ENCODE measurements at regions not wholly inside any gene's neighbourhood (a gene's known extent, or its start where the extent isn't known, plus 50 kb on each side); places are given as distances from the start of the nearest gene placed in this dataset.
"Not testable (repeated sequence)": the region's sequence is repeated elsewhere in the genome, so short reads cannot be mapped to it uniquely, and the experiment has no call there.

- no peak for FAIRE-seq
- no peak for DNase-seq (ENCODE audit: low spot score)
Observed at GRCh38 chr10:3976718-3977117, 191.7 kb upstream of the KLF6 start.

DNA sequence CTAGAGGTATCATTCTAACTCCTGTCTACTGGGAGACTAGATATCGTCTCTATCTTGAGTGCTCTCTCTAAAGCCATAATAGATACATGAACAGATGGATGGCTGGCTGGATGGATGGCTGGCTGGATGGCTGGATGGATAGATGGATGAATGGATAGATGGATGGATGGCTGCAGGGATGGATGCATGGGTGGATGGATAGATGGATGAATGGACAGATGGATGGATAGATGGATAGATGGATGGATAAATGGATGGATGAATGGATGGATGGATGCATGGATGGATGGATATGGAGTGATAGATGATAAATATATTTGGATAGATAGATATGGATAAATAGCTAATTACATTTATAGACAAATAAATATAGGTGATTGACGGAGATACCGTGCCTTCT, 191.2 kb upstream of the KLF6 start:
- DNase-seq (ENCODE audit: low spot score): no peak
- no peak for FAIRE-seq

- DNase-seq (ENCODE audit: low spot score): no peak
- FAIRE-seq: no peak
Observed at GRCh38 chr10:3975016-3975415, 190.0 kb upstream of the KLF6 start.

- DNase-seq (ENCODE audit: low spot score) (no peak), FAIRE-seq (no peak)
Observed at GRCh38 chr10:3972460-3973301, 187.7 kb upstream of the KLF6 start.

GRCh38 chr10:3971713-3972112, 186.7 kb upstream of the KLF6 start:
- FAIRE-seq: no peak
- no peak for DNase-seq (ENCODE audit: low spot score)

GRCh38 chr10:3969876-3970666, 185.1 kb upstream of the KLF6 start:
- no peak for FAIRE-seq
- DNase-seq (ENCODE audit: low spot score): no peak

- no peak for FAIRE-seq
- no peak for DNase-seq (ENCODE audit: low spot score)
Observed at GRCh38 chr10:3968727-3969126, 183.7 kb upstream of the KLF6 start.

DNA sequence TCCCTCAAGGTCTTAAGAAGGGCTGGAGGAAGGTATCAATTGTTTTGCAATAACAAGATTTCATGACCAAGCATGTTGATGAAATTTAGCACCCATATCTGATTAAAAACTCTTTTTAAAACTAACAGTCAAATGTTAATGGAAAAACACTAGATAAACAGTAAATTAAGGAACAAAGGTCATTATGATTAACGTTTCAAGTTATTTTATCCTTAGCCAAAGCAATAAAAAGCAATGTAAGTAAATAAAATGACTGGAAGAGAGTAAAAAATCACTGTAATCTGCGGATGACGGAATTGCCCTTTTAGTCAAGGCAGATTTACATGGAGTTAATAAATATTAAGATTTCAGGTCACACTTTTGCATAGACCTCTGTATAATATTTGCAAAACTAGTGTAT, 179.5 kb upstream of the KLF6 start:
- no peak for DNase-seq (ENCODE audit: low spot score)
- no peak for FAIRE-seq

GRCh38 chr10:3963191-3963673, 178.2 kb upstream of the KLF6 start:
- FAIRE-seq: no peak
- no peak for DNase-seq (ENCODE audit: low spot score)

DNA sequence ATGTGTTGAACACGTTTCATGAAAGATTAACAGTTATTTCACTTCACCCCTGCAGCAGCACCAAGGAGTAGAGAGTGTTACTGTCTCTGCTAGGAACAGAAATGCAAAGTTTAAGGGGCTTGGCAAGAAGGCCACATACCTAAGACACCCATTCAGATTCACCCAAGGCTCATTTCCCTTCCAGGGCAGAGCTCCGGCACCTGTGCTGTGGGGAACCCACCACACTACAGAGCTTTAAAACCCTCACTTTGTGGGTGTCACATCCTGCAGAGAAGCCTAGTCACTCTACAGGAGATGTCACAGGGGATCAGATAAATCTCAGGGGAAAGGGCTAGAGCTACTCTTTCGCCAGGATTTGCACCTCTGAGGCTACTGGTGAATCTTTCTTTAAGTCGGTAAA, 176.1 kb upstream of the KLF6 start:
- DNase-seq (ENCODE audit: low spot score): no peak
- no peak for FAIRE-seq

DNA sequence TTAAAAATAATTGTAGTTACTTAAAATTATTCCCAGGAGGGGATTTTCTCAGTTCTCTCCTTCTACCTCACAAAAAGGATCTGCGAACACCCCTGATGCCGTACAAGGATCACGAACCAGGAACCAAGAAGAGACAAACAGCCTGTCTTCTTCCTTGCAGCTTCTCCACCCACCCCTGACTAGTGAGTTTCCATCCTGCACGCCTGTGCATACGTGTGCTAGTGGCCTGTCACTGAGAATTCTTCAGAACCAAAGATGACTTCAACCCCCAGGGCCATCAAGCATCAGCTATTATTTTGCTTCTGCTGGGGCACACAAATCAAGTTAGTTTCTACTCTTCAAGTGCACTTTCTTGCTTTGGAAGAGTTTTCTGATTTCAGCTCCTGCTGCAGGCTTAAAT, 175.5 kb upstream of the KLF6 start:
- DNase-seq (ENCODE audit: low spot score): no peak
- FAIRE-seq: no peak

GRCh38 chr10:3959370-3960325, 174.6 kb upstream of the KLF6 start:
- DNase-seq (ENCODE audit: low spot score): no peak
- no peak for FAIRE-seq

DNA sequence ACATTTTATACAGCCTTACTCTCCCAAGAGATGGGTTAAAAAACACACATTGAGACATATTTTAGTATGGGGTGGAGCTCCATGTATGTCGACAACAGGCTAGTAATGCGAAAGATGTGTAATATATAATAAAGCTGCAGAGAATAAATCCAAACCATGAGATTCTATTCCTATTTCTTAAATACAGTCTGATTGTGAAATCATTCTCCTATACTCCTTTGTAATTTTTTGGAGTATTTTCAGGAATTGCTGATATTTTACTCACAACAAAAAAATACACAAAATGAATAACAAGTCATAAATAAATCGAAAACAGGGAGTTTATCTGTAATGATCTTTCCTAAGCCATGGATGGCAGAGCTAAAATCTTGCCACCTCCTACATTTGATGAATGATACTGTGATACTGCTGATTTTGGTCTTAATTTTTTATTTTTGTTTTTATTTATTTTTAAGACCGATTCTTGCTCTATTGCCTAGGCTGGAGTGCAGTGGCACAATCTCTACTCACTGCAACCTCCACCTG, 173.5 kb upstream of the KLF6 start:
- FAIRE-seq: no peak
- DNase-seq (ENCODE audit: low spot score): no peak

GRCh38 chr10:3955955-3956617, 171.1 kb upstream of the KLF6 start:
- FAIRE-seq (no peak), DNase-seq (ENCODE audit: low spot score) (no peak)

DNA sequence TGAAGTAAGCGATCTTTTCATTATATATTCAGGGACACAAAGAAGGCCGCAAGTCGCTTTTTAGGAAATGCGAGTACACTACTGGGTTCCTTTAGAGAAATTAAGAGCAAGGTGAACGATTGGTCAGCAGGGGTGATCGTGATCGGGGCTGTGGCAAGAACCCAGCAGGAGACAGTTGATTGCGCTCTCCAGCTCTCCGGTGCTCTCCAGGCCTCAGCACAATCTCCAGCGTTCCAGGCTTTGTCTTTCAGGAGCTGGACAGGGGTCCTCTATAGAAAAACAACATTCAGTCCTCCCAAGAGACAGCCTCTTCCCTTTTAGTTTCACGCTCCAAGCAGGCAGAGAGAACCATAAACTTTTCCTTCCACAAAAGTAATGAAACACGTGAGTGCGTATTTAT, 170.5 kb upstream of the KLF6 start:
- no peak for DNase-seq (ENCODE audit: low spot score)
- no peak for FAIRE-seq

DNA sequence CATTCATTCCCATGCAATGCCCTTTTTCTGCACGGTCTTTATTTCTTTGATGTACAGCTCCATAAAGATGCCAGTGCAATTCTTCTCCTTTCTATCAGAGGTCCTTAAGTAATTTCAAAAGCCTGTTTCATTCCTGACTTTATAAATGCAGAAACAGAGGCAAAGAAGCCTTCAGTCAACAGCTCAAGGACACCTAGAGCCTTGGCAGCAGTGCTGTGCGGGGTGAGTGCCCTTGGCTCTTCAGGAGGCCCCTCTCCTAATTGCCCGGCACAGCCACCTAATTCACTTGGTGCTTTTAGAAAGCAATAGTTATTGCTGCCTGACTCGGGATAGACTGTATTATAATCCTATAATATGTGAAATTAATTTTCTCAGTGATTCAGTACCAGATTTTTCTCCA, 169.6 kb upstream of the KLF6 start:
- DNase-seq (ENCODE audit: low spot score) (no peak), FAIRE-seq (no peak)

GRCh38 chr10:3954007-3954406, 169.0 kb upstream of the KLF6 start:
- not testable (repeated sequence) for FAIRE-seq

GRCh38 chr10:3951993-3952392, 167.0 kb upstream of the KLF6 start:
- FAIRE-seq: no peak

More at GRCh38 chr10:3954007-3954406, 169.0 kb upstream of the KLF6 start:
- DNase-seq (ENCODE audit: low spot score): not testable (repeated sequence)

GRCh38 chr10:3950676-3951275, 165.8 kb upstream of the KLF6 start:
- FAIRE-seq (no peak), DNase-seq (ENCODE audit: low spot score) (no peak)

More at GRCh38 chr10:3951993-3952392, 167.0 kb upstream of the KLF6 start:
- no peak for DNase-seq (ENCODE audit: low spot score)

DNA sequence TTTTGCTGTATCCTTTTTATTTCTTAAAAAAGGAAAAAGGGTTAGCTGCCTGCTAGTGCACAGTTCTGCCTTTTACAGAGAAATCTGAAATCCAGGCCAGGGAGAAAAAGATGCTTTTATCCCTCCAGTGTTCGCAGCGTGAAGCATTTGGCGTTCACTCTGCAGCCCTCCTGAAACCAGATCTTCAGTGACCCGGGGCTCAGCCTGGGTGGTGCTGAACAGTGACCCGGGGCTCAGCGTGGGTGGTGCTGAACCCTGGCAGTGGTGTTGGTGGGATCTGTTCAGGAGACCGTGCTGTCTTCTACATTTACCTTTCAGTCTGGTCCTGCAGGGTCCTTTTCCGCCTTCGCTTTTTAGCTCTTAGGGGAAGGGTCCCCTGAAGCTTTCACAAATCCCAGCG, 164.7 kb upstream of the KLF6 start:
- no peak for FAIRE-seq
- no peak for DNase-seq (ENCODE audit: low spot score)
